Epithelial cell of proximal tubule (primary cell): ENCODE measurements at regions not wholly inside any gene's neighbourhood (a gene's known extent, or its start where the extent isn't known, plus 50 kb on each side); places are given as distances from the start of the nearest gene placed in this dataset.

Experiments used
- DNase-seq: peaks from one replicate; pipeline ENCODE4 v3.0.0-alpha.2; 2011; ENCODE audit warnings: low read depth
- H3K4me3 ChIP-seq: 2 replicates; pipeline ENCODE4 v1.5.1; 2011; ENCODE audit warnings: low read depth, mild to moderate bottlenecking, low read length
- CTCF ChIP-seq: conservative IDR thresholded peaks from 2 replicates; pipeline ENCODE4 v1.5.1; 2012; ENCODE audit warnings: low read depth, mild to moderate bottlenecking, low read length

- no peak overlapping the region for H3K4me3 ChIP-seq
- DNase-seq = no peak
- TF ChIP-seq CTCF = no peak
Observed at GRCh38 chr6:144811140-144811539, 526.0 kb downstream of the UTRN start.

DNA sequence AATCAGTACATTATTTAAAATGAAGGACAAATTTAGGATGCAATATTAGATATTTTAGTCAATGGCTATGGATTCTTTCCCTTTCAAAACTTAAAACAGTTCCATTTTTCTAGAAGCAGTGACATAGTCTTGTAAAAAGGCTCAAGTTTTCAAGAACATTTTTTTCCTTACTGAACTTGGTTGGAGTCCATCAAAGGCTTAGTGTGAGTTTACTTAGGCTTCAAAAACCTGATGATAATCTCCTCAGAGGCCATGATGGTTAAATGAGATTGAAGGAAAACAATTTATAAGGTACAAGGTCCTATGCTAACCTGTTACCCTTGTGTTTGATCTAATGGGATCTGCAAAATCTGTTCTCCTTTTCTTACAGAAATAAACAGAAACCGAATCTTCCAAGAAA is 531.8 kb downstream of the UTRN start:
- TF ChIP-seq CTCF = no peak
- DNase-seq = no peak
- H3K4me3 ChIP-seq = no peak overlapping the region

GRCh38 chr6:144820270-144820669 is 535.1 kb downstream of the UTRN start:
- no peak for TF ChIP-seq CTCF
- DNase-seq = no peak
- H3K4me3 ChIP-seq = no peak overlapping the region

DNA sequence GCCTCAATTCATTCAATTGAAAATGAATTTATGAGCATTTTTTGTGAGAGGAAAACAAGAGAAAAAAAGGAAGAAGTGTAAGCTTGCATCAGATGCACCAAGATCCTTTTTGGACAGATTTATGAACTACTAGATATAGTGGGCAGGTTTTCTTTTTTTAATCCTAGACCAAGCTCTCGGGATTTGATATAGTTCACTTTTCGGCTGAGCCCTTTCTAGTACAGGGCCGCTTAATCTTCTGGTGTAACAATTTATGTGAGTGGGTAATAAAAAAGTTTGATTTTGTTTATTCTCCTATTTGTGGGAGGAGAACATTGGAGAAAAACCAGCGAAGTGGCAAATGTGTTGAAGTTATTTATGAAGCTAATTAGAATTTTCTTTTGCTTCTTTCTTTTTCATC is 538.0 kb downstream of the UTRN start:
- no peak for TF ChIP-seq CTCF
- H3K4me3 ChIP-seq = no peak overlapping the region
- DNase-seq = no peak

DNA sequence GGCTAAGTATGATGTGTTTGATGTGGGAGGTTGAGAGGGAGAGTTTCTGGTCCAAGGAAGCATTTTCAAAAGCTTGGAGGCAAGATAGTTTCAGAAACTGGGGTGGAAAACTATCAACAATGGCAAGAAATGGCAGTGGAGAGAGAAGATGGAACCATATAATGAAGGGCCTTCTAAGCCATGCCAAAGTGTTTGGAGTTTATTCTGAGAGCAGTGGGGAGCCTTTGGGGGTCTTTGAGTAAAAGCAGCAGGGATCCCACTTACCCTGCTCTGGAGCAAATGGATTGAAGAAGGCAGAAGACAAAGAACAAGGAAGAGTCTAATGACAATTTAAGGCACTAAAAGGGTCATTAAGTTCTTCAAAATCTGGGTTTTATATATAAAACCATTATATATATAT is 538.9 kb downstream of the UTRN start:
- H3K4me3 ChIP-seq = no peak overlapping the region
- no peak for TF ChIP-seq CTCF
- DNase-seq = no peak

DNA sequence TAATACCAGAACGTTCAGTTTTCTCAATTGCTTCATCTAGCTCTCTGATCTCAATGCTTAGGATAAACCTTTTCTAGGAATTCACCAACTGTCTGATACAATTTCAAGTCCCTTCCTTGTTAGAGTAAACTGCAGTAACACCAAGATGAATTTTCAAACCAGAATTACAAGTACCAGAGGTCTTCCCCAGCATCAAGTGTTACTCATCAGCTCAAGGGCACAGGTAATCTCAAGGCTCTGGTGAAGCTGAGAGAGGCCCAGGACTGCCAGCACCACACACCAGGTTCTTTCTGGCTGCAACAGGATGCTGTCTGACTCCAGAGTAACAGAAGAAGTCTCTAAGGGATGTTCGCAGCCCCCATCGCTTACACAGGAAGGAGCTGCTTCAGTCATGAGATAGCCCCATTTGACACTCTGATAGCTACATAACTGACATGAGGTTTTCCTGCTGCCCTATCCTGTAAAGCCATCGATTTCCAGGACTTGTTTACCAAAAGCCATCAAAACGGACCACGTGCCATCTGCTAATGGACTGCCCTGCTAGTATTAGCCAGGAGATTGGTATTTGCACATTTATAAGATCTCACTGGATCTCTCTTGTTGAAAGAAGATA is 549.4 kb downstream of the UTRN start:
- no peak for DNase-seq
- no peak for TF ChIP-seq CTCF
- H3K4me3 ChIP-seq = no peak overlapping the region

DNA sequence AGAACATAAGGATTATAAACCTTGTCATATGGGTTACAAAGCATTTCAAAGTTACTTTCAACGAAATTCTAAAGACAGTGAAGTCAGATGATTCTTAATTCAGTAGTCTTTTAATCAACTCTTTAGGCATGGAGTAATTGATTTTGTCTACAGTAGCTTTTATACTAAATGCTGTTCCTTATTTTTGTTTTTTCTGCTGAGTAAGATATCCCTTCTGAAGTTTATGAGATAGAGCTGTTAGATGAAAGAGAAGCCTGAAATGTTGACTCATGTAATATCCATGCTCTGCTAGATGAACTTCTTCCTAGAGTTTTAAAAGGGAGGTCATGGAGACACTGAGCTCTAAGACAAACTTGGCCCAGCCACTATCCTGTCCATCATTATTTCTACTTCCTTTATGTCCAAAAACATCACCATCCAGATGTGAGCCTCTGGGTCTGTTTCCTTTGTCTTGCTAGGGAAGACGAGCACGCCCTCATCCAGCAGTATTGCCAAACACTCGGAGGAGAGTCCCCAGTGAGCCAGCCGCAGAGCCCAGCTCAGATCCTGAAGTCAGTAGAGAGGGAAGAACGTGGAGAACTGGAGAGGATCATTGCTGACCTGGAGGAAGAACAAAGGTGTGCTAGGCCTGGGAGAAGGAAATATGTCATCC is 550.3 kb downstream of the UTRN start:
- DNase-seq = no peak
- H3K4me3 ChIP-seq = no peak overlapping the region
- no peak for TF ChIP-seq CTCF
